ENCODE measurements at regions not wholly inside any gene's neighbourhood (a gene's known extent, or its start where the extent isn't known, plus 50 kb on each side); places are given as distances from the start of the nearest gene placed in this dataset.
"Not testable (repeated sequence)": the region's sequence is repeated elsewhere in the genome, so short reads cannot be mapped to it uniquely, and the experiment has no call there.

GRCh38 chr2:65922030-65922429 lies 489.6 kb upstream of the SPRED2 start:
- DNase-seq (ENCODE audit: low read depth in 4 of 4, low spot score in 3 of 4), result no peak

DNA sequence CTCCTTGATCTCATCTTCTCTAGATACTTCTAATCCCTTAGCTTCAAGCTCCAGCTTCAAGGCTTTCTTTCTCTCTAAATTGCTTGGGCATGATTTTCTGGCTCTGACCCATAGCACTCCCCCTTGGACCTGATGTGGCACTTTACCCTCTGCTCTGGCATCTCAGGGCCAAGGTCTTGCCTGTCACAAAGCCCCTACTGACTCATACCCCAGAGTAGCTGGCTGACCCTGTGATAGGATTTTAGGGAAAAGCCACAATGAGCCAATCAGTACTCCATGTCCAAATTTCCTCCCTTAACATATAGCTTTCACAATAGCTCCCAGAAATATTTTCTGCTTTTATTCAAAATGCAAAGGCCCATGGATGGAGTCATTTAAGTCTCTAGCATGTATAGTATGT lies 488.7 kb upstream of the SPRED2 start:
- DNase-seq (ENCODE audit: low read depth in 4 of 4, low spot score in 3 of 4), result no peak

- DNase-seq (ENCODE audit: low read depth in 4 of 4, low spot score in 3 of 4), result no peak
These were observed 488.3 kb upstream of the SPRED2 start for GRCh38 chr2:65920659-65921058.

DNA sequence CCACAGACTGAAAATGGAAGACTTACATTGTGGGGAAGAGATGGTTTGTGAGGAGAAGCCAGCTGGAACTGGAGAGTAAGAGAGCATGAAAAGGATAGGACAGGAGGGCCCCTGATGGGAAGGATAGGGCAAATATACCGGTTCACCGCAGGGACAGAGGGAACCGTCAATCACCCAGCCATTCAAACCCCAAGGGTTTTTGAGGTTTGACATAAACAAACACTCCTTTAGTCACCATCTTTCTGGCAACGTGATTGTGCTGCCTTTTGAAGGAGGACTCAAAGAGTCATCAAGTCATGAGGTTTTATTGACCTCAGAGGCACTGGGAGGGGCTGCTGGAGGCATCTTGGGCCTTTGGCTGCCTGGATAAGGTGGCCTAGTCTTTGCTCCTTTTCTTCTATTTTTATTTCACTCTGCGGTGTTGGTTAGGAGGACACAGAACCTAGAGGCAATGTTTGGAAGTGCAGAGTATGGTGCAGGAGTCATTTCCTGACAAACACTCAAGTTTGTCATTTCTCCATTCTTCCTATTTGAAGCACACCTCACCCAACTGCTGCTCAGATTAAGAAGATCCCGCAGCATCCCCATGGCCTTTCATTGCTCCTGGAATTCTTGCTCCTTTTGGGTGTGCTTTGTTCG lies 487.3 kb upstream of the SPRED2 start:
- no peak for DNase-seq (ENCODE audit: low read depth in 4 of 4, low spot score in 3 of 4)

DNA sequence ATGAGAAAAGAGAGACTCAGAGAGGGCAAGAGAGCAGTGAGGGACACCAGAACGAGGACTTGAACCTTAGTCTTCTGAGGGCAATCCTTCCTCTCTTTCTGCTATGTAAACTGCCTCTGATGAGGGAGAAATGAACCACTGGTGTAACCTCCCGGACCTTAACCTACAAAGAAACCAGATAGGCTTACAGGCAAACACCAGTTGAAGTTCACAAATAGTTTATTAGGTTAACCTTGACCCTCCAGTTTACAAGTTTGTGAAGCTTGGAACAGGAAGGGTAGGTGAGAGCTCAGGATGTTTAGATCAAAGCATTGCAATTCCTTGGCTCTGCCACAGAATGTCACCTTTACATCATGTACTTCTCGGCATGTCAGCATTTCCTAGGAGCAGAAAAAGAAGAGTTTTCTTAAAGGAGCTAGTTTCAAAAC lies 486.4 kb upstream of the SPRED2 start:
- DNase-seq (ENCODE audit: low read depth in 4 of 4, low spot score in 3 of 4), result peak in 1 of 4 donors; percentile 12

DNA sequence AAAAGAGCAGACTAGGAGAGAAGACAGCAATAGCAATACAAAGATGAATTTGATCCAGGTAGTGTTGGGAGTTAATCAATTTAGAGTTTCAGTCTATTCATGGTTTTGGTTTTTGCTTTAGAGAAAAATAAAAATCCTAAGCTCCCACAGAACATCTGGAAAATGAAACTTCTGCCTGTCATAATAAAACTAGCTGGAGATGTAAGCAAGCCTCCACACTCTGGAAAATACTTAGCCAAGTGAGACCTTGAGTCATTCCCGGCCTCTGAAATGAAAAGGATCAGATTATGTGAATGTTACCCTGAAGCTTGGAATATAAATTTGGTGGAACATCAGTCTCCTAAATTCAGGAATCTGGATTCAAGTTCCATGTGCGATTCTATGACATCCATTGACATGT lies 485.6 kb upstream of the SPRED2 start:
- peak in 1 of 4 donors; percentile 3 for DNase-seq (ENCODE audit: low read depth in 4 of 4, low spot score in 3 of 4)

- DNase-seq (ENCODE audit: low read depth in 4 of 4, low spot score in 3 of 4), result no peak
These were observed 484.4 kb upstream of the SPRED2 start for GRCh38 chr2:65916785-65917295.

DNA sequence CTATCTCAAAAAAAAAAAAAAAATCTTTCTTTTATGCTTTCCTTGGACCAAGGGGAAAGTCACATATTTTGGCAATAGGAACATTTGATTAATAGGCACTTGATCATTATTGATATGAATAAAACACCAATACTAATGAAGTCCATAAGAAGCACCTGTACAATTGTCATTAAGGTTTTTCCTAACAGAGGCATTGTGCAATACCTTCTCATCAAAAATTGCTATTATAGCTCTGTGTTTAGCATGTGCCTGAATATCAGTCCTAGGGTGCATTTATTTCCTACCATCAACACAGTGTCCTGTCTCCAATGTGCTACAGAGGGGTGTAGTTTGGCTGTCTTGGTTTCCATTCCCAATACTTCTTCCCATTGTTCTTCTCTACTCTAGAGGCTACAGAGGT lies 483.8 kb upstream of the SPRED2 start:
- no peak for DNase-seq (ENCODE audit: low read depth in 4 of 4, low spot score in 3 of 4)

- no peak for DNase-seq (ENCODE audit: low read depth in 4 of 4, low spot score in 3 of 4)
These were observed 482.9 kb upstream of the SPRED2 start for GRCh38 chr2:65915273-65915672.

DNA sequence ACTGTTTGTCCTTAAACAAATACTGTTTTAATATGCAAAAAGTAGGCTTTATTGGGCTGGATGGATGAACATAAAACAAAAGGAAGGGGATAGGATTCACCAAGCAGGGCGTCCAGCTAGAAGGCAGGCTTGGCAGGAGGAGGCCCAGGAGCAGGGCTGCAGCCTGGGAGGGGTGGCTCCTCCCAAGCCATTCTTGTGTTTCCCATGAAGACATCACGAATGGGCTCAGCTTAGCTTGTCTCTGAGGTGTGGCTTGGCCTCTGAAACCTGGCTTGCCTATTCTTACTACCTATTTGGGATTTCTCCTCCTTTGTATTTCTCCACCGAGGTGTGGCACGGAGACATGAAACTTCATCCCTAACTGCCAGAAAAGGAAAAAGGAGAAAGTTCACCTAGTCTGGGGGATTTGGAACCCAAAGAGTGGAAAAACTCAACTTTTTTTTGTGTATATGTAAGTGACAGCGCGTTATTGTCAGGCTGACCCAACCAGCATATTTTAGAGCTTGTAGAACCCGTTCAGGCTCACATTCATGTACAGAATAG lies 481.9 kb upstream of the SPRED2 start:
- no peak for DNase-seq (ENCODE audit: low read depth in 4 of 4, low spot score in 3 of 4)

GRCh38 chr2:65913813-65914212 lies 481.4 kb upstream of the SPRED2 start:
- DNase-seq (ENCODE audit: low read depth in 4 of 4, low spot score in 3 of 4), result no peak

DNA sequence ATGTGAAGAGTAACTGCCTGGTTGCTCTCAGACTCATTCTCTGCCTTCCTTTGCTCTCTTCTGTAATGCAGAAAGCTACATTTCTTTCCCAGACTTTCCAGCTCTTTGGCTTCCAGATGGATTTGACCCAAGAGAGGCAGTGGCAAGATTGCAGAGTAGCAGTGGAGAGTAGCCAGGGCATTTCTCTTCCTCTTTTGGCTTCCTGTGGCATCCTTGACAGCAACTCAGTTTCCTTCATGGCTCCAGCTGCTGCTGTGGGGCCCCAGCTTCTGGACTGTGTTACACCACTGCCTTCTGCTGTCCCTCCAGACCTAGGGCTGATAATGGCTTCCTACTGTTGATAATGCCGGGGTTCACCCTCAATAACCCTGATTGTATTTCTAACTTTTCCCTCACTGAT lies 469.4 kb upstream of the SPRED2 start:
- DNase-seq (ENCODE audit: low read depth in 4 of 4, low spot score in 3 of 4), result no peak

DNA sequence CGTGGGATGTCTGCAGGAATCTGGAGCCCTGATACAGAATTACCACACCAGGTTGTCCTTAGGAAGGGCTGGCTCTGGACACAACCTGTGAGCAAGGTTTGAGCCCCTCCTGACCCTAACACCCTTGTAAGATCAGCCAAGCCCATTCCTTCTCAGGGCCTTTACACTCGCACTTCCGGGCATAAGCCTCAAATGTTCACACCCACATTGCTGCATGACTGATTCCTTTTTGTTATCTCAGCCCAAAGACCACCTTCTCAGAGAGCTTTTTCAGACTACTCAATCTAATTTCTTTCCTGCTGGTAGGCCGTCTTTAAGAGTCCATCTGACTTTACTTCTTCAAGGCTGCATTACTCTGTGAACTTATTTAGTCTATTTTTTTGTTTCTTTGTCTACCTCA lies 464.0 kb upstream of the SPRED2 start:
- no peak for DNase-seq (ENCODE audit: low read depth in 4 of 4, low spot score in 3 of 4)

GRCh38 chr2:65890131-65890530 lies 457.7 kb upstream of the SPRED2 start:
- DNase-seq (ENCODE audit: low read depth in 4 of 4, low spot score in 3 of 4), result not testable (repeated sequence)

DNA sequence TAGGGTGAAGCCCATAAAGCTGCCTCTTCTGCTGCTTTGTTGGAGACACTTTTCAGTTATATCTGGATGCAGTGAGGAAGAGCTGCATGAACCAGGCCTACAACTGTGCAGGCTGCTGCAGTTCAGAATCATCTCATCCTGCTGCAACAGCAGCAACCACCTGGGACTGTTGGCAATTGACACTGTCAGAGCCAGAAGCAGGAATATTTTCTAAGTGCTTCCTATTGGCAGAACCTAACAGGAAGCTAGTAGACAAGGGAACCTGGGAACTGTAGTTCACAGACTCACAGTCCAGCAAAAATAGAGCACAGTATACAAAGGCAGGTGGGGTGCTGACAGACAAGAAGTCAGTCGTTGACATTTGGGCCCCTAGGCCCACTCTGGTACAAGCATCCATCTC lies 452.9 kb upstream of the SPRED2 start:
- no peak for DNase-seq (ENCODE audit: low read depth in 4 of 4, low spot score in 3 of 4)

GRCh38 chr2:65881592-65881991 lies 449.2 kb upstream of the SPRED2 start:
- DNase-seq (ENCODE audit: low read depth in 4 of 4, low spot score in 3 of 4), result no peak

- DNase-seq (ENCODE audit: low read depth in 4 of 4, low spot score in 3 of 4), result no peak
These were observed 448.0 kb upstream of the SPRED2 start for GRCh38 chr2:65880436-65880835.

- no peak for DNase-seq (ENCODE audit: low read depth in 4 of 4, low spot score in 3 of 4)
These were observed 445.6 kb upstream of the SPRED2 start for GRCh38 chr2:65878011-65878340.

DNA sequence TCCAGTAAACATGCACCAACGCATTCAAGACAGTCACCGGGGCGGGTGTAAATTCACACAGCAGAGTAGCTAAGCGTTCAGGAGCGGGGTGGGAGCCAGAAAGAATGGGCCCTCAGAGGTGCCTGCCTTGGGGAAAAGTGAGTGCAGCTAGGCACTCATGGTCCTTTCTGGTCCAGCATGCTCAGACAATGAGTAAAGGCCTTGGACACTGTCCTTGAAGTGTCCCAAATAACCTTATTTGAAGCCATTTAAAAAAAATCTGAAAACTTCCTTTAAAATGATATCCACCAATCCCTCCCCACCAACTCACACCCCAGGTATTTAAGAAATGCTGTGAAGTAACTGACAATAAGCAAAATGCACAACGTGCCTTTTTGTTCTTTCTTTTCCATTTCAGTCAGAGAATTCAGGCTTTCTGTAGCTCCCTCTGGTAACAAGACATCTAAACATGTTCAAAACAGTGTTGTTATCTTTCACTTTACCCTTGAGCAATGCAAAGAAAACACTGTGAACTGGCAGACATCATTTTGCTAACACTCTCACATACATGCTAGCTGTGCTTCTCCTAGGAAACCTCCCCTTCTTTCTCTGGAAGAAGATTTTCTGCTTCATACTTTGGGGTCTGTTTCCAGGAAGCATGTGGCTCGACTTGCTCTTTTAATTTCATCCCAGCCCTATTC lies 445.1 kb upstream of the SPRED2 start:
- no peak for DNase-seq (ENCODE audit: low read depth in 4 of 4, low spot score in 3 of 4)

DNA sequence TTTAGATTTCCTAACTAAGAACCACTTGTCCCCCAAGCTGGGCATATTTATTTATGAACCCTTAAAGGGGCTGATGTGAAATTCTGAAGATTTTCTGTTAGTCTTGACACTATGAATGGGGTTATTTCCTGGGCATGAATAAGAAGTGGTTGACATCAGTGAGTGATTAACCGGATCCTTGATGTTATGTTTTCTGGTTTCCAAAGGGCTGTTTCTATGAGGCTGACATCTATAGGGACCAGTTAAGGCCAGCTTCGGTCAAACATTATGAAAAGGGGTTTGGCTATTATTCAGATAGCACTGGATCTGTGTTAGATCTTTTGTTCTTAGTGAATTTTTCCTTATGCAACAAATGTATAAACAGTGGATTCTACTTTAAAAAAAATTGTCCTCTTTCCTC lies 443.7 kb upstream of the SPRED2 start:
- DNase-seq (ENCODE audit: low read depth in 4 of 4, low spot score in 3 of 4), result no peak

DNA sequence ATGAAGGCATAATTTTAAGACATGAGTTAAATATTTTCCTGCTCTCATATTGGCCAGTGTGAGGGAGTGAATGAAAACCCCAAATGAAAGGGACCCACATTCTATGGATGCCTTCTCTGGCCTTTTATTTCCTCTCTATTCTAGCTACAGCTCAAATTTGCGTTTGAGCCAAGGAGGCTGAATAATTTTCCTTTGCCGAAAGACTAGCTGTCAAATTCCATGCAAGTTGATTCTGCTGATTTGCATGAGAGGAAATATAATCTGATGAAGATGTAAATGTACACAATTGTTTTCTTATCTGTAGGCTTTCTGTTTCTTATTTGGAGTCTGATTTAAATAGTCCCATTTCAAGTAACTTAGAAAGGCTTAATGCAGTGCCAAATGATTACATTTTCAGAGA lies 438.4 kb upstream of the SPRED2 start:
- no peak for DNase-seq (ENCODE audit: low read depth in 4 of 4, low spot score in 3 of 4)

DNA sequence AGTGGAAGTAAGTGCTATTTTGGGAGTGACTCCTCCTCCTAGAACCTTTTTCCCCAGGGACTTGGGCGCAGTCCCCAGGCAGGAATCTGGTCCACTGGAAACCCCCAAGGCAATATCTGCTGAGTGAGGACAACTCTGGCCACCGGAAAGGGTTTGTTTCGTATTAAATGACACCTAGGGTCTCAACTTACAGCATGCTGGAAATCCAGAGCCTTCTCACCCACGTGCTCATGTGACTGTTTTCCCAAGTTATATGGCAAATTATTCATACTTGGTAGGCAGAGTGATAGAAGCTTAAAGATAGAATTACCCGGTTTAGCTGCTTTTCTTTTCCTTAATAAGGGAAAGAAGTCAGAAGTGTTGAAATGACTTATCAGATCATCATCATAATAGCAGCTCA lies 436.9 kb upstream of the SPRED2 start:
- no peak for DNase-seq (ENCODE audit: low read depth in 4 of 4, low spot score in 3 of 4)
